Ishikawa (cell line): ENCODE measurements at regions not wholly inside any gene's neighbourhood (a gene's known extent, or its start where the extent isn't known, plus 50 kb on each side); places are given as distances from the start of the nearest gene placed in this dataset.

Experiments
- CEBPB ChIP-seq: IDR thresholded peaks from 2 replicates; pipeline ENCODE4 v1.6.1; 2012
- EGR1 ChIP-seq: IDR thresholded peaks from 2 replicates; pipeline ENCODE4 v1.6.1; 2012
- EP300 ChIP-seq: IDR thresholded peaks from 2 replicates; pipeline ENCODE4 v1.6.1; 2012; ENCODE audit warnings: borderline replicate concordance
- FOXM1 ChIP-seq: IDR thresholded peaks from 2 replicates; pipeline ENCODE4 v1.6.1; 2012; ENCODE audit warnings: low read depth, borderline replicate concordance
- NFIC ChIP-seq: IDR thresholded peaks from 2 replicates; pipeline ENCODE4 v1.6.1; 2012
- RAD21 ChIP-seq: IDR thresholded peaks from 2 replicates; pipeline ENCODE4 v1.6.1; 2012; ENCODE audit warnings: low read depth
- TAF1 ChIP-seq: IDR thresholded peaks from 2 replicates; pipeline ENCODE4 v1.6.1; 2012; ENCODE audit warnings: low read depth, mild to moderate bottlenecking
- TCF12 ChIP-seq: IDR thresholded peaks from 2 replicates; pipeline ENCODE4 v1.6.1; 2012; ENCODE audit warnings: low read depth
- TEAD4 ChIP-seq: IDR thresholded peaks from 2 replicates; pipeline ENCODE4 v1.6.1; 2012
- YY1 ChIP-seq: IDR thresholded peaks from 2 replicates; pipeline ENCODE4 v1.6.1; 2012; ENCODE audit warnings: low read depth
- ZBTB7A ChIP-seq: IDR thresholded peaks from 2 replicates; pipeline ENCODE4 v1.6.1; 2012; ENCODE audit warnings: low read depth
- TF ChIP-seq, protein P1 (sequence below): IDR thresholded peaks from 2 replicates; pipeline ENCODE4 v1.6.1; 2012; ENCODE audit warnings: low read depth, mild to moderate bottlenecking

DNA sequence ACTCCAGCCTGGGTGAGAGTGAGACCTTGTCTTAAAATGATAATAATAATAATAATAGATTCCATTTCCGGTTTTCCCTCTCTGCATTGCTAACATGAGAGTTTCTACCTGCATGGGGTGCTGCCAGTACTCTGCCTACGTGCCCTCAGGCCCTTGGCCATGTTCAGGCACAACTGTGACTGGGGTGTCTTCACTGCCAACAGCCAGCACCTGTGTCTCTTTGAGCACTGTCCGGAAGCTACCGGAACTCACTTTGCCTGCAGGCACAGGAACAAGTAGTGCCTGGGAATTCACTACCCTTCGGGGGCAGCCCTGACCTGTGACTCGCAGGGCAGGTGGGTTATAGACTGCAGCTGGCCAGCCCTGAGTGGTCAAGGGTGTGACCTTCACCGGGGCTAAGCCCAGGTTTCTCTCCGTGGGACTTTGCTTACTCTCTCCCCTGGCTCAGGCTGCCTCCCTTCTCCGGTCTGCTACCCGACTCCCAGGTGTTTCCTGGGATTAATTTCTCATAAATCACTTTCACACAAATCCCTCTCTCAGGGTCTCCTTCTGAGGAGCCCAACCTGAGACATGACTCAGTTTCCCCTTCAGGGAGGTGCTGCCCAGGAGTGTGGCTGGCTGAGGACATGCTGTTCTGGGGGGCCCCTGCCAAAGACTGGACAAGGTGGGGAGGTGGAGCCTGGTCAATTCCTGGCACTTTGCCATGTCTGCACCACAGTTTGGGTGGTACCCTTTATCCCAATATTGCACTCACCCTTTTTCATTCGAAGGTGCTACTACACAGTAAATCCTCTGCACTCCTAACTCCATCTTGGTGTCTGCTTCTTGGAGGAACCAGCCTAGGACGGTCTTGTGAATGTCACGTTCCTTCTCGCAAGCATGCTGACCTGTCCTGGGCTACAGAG, 79.5 kb upstream of the RALGAPA2 start:
- TF ChIP-seq, protein P1, sequence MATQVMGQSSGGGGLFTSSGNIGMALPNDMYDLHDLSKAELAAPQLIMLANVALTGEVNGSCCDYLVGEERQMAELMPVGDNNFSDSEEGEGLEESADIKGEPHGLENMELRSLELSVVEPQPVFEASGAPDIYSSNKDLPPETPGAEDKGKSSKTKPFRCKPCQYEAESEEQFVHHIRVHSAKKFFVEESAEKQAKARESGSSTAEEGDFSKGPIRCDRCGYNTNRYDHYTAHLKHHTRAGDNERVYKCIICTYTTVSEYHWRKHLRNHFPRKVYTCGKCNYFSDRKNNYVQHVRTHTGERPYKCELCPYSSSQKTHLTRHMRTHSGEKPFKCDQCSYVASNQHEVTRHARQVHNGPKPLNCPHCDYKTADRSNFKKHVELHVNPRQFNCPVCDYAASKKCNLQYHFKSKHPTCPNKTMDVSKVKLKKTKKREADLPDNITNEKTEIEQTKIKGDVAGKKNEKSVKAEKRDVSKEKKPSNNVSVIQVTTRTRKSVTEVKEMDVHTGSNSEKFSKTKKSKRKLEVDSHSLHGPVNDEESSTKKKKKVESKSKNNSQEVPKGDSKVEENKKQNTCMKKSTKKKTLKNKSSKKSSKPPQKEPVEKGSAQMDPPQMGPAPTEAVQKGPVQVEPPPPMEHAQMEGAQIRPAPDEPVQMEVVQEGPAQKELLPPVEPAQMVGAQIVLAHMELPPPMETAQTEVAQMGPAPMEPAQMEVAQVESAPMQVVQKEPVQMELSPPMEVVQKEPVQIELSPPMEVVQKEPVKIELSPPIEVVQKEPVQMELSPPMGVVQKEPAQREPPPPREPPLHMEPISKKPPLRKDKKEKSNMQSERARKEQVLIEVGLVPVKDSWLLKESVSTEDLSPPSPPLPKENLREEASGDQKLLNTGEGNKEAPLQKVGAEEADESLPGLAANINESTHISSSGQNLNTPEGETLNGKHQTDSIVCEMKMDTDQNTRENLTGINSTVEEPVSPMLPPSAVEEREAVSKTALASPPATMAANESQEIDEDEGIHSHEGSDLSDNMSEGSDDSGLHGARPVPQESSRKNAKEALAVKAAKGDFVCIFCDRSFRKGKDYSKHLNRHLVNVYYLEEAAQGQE: no peak
- TF ChIP-seq YY1: no peak
- no peak for TF ChIP-seq EP300
- no peak for TF ChIP-seq TAF1
- no peak for TF ChIP-seq TEAD4
- no peak for TF ChIP-seq NFIC
- no peak for TF ChIP-seq ZBTB7A
- TF ChIP-seq EGR1: no peak
- no peak for TF ChIP-seq CEBPB
- TF ChIP-seq TCF12: no peak
- TF ChIP-seq RAD21: no peak
- TF ChIP-seq FOXM1: no peak
